ENCODE measurements at regions not wholly inside any gene's neighbourhood (a gene's known extent, or its start where the extent isn't known, plus 50 kb on each side); places are given as distances from the start of the nearest gene placed in this dataset.

DNA sequence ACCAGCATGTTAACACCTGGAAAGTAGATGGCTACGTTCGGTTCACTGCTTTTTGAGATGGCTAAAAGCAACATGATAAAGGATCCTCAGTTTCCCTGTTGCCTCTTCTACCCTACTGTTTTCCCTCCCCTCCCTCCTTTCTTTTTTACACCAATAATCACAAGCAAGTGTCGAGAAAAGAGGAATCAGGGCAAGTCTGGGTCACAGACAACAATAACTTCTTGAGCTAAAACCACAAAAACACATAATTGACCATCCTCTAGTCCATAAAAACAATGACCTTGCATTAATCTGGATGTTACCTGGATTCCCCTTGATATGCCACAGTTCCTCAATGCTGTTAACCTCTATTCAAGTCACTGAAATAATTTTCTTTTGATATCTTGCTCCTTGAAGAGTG lies 736.6 kb upstream of the GCFC2 start:
- Histone ChIP-seq H3K27ac (ENCODE audit: low read depth in 1 of 2, low read length in 2 of 2) (no peak overlapping the region), H3K4me1 (ENCODE audit: insufficient read depth, low read length) (no peaks in the 10 kb centered on the region), H3K9me3 (ENCODE audit: control insufficient read depth in 1 of 2, insufficient read depth in 1 of 2, low read length in 2 of 2) (peaks cover 0 to 12% of the 10 kb centered on the region in 2 experiments), H3K36me3 (ENCODE audit: insufficient read depth, low read length) (no peaks in the 10 kb centered on the region), H3K4me3 (ENCODE audit: low read length) (no peak overlapping the region), H3K27me3 (ENCODE audit: control insufficient read depth in 1 of 2, insufficient read depth in 2 of 2, low read length in 2 of 2) (no peaks in the 10 kb centered on the region)
- TF ChIP-seq, protein P1, sequence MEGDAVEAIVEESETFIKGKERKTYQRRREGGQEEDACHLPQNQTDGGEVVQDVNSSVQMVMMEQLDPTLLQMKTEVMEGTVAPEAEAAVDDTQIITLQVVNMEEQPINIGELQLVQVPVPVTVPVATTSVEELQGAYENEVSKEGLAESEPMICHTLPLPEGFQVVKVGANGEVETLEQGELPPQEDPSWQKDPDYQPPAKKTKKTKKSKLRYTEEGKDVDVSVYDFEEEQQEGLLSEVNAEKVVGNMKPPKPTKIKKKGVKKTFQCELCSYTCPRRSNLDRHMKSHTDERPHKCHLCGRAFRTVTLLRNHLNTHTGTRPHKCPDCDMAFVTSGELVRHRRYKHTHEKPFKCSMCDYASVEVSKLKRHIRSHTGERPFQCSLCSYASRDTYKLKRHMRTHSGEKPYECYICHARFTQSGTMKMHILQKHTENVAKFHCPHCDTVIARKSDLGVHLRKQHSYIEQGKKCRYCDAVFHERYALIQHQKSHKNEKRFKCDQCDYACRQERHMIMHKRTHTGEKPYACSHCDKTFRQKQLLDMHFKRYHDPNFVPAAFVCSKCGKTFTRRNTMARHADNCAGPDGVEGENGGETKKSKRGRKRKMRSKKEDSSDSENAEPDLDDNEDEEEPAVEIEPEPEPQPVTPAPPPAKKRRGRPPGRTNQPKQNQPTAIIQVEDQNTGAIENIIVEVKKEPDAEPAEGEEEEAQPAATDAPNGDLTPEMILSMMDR (IDR thresholded peaks at IDR 0.05), result no peak
- Mint-ChIP-seq H3K36me3 (ENCODE audit: low read depth) (no peaks in the 10 kb centered on the region), H3K9me3 (peaks cover 4% of the 10 kb centered on the region), H3K27me3 (no peaks in the 10 kb centered on the region), H3K27ac (no peak overlapping the region), H3K4me1 (ENCODE audit: low read depth) (no peaks in the 10 kb centered on the region), H3K4me3 (no peak overlapping the region)
- intact Hi-C loops (cut with DNase I, micrococcal nuclease), result no loop called here
- ChIA-PET POLR2A (no interaction called here), CTCF (no interaction called here)
- DNase-seq, result no peak
- ATAC-seq (ENCODE audit: poor library complexity), result no peak

DNA sequence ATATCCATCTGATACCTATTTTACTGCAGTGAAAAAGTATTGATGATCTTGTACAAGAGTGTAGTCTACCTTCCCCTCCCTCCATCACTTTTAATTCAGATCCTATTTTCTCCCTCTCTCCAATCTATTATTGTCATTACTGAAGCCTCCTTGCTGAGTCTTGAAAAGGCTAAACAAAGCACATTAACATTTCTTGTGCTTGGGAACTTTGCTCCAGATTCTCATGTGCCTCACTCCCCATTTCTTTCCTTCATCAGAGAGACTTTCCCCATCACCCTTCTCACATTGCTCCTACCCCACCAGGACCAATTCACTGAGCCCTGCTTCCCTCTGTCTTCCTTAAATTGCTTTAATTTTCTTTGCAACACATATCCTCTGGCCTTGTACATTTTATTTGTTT lies 736.2 kb upstream of the GCFC2 start:
- Histone ChIP-seq H3K4me1 (ENCODE audit: insufficient read depth, low read length) (no peaks in the 10 kb centered on the region), H3K4me3 (ENCODE audit: low read length) (no peak overlapping the region), H3K9me3 (ENCODE audit: control insufficient read depth in 1 of 2, insufficient read depth in 1 of 2, low read length in 2 of 2) (peaks cover 0 to 12% of the 10 kb centered on the region in 2 experiments), H3K36me3 (ENCODE audit: insufficient read depth, low read length) (no peaks in the 10 kb centered on the region), H3K27ac (ENCODE audit: low read depth in 1 of 2, low read length in 2 of 2) (no peak overlapping the region), H3K27me3 (ENCODE audit: control insufficient read depth in 1 of 2, insufficient read depth in 2 of 2, low read length in 2 of 2) (no peaks in the 10 kb centered on the region)
- DNase-seq (no peak), ATAC-seq (ENCODE audit: poor library complexity) (no peak)
- Mint-ChIP-seq H3K9me3 (peaks cover 4% of the 10 kb centered on the region), H3K4me3 (no peak overlapping the region), H3K27me3 (no peaks in the 10 kb centered on the region), H3K36me3 (ENCODE audit: low read depth) (no peaks in the 10 kb centered on the region), H3K4me1 (ENCODE audit: low read depth) (no peaks in the 10 kb centered on the region), H3K27ac (no peak overlapping the region)
- CTCF ChIA-PET, result no interaction called here
- TF ChIP-seq, protein P1 (IDR thresholded peaks at IDR 0.05), result no peak
- intact Hi-C loops (cut with DNase I, micrococcal nuclease), result no loop called here
- POLR2A ChIA-PET, result no interaction called here

DNA sequence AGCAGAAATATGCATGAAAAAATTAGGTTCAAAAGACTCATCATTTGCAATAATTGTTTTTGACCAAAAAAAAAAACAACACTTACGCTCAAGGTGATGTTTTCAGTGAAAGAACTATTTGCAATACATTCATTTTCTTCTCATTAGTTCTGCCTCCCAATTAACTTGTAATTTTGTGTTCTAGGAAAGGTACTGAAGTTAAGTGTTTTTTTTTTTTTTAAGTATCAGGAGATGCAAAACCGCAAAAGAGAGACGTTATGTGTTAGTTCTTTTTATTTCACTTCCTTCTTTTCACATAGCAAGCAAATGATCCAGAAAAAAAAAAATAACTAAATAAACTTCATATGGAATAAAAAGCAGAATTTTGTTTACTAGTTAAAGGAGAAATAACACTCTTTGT lies 735.2 kb upstream of the GCFC2 start:
- Histone ChIP-seq H3K27me3 (ENCODE audit: control insufficient read depth in 1 of 2, insufficient read depth in 2 of 2, low read length in 2 of 2) (no peaks in the 10 kb centered on the region), H3K9me3 (ENCODE audit: control insufficient read depth in 1 of 2, insufficient read depth in 1 of 2, low read length in 2 of 2) (peaks cover 0 to 12% of the 10 kb centered on the region in 2 experiments), H3K36me3 (ENCODE audit: insufficient read depth, low read length) (no peaks in the 10 kb centered on the region), H3K4me3 (ENCODE audit: low read length) (no peak overlapping the region), H3K4me1 (ENCODE audit: insufficient read depth, low read length) (no peaks in the 10 kb centered on the region), H3K27ac (ENCODE audit: low read depth in 1 of 2, low read length in 2 of 2) (no peak overlapping the region)
- intact Hi-C loops (cut with DNase I, micrococcal nuclease), result no loop called here
- H3K27ac Mint-ChIP-seq, result no peak overlapping the region
- no peak overlapping the region for H3K4me3 Mint-ChIP-seq
- TF ChIP-seq, protein P1 (IDR thresholded peaks at IDR 0.05), result no peak
- POLR2A ChIA-PET, result no interaction called here
- no peaks in the 10 kb centered on the region for H3K27me3 Mint-ChIP-seq
- H3K9me3 Mint-ChIP-seq, result peaks cover 4% of the 10 kb centered on the region
- DNase-seq, result no peak
- no peak for ATAC-seq (ENCODE audit: poor library complexity)
- H3K4me1 Mint-ChIP-seq (ENCODE audit: low read depth), result no peaks in the 10 kb centered on the region
- CTCF ChIA-PET, result no interaction called here
- no peaks in the 10 kb centered on the region for H3K36me3 Mint-ChIP-seq (ENCODE audit: low read depth)
